Activated naive CD4-positive, alpha-beta T cell treated with anti-CD3 and anti-CD28 coated beads for 36 hours (primary cell): ENCODE measurements at regions not wholly inside any gene's neighbourhood (a gene's known extent, or its start where the extent isn't known, plus 50 kb on each side); places are given as distances from the start of the nearest gene placed in this dataset.

ENCODE experiments used
- CTCF ChIA-PET: fragments of 350-600 bp; sonication (Branson Sonifier 250); formaldehyde crosslinking; loops from one replicate; lab custom pipeline; 2021; ENCODE audit warnings: antibody characterized with exemption; lab: Charles Lee
- DNase-seq: peaks from one replicate; pipeline ENCODE4 v3.0.0-alpha.2; 2020
- H3K27ac Mint-ChIP-seq: one replicate; pipeline ENCODE4 v1.8.0; 2021; ENCODE audit warnings: mild to moderate bottlenecking, mixed read lengths
- H3K27me3 Mint-ChIP-seq: one replicate; pipeline ENCODE4 v1.8.0; 2021; ENCODE audit warnings: low read depth, mixed read lengths
- H3K36me3 Mint-ChIP-seq: one replicate; pipeline ENCODE4 v1.8.0; 2021; ENCODE audit warnings: low read depth, mixed read lengths
- H3K4me1 Mint-ChIP-seq: one replicate; pipeline ENCODE4 v1.8.0; 2021; ENCODE audit warnings: low read depth, mixed read lengths
- H3K4me3 Mint-ChIP-seq: one replicate; pipeline ENCODE4 v1.8.0; 2021; ENCODE audit warnings: mild to moderate bottlenecking, moderate library complexity, mixed read lengths
- H3K9me3 Mint-ChIP-seq: one replicate; pipeline ENCODE4 v1.8.0; 2021; ENCODE audit warnings: mixed read lengths
- intact Hi-C: fragments of 100-400 bp; cut with micrococcal nuclease; formaldehyde crosslinking; loops from one replicate; pipeline ENCODE4 v1.15.1; 2023

GRCh38 chr14:104467236-104467635, 112.3 kb upstream of the C14orf180 start:
- H3K36me3 Mint-ChIP-seq: no peaks in the 10 kb centered on the region
- peaks cover 13% of the 10 kb centered on the region for H3K27me3 Mint-ChIP-seq
- peaks cover under 1% of the 10 kb centered on the region for H3K4me1 Mint-ChIP-seq
- DNase-seq: no peak
- no peaks in the 10 kb centered on the region for H3K9me3 Mint-ChIP-seq
- no peak overlapping the region for H3K27ac Mint-ChIP-seq
- H3K4me3 Mint-ChIP-seq: no peak overlapping the region
- CTCF ChIA-PET: no interaction called here
- intact Hi-C loops: loop anchor here (10.0 kb wide), 1 partner anchor 332 kb away; the partner anchor contains the start of gene KIF26A

- Mint-ChIP-seq H3K4me1 (no peaks in the 10 kb centered on the region), H3K4me3 (no peak overlapping the region), H3K27ac (no peak overlapping the region), H3K36me3 (no peaks in the 10 kb centered on the region), H3K27me3 (peaks cover 13% of the 10 kb centered on the region), H3K9me3 (no peaks in the 10 kb centered on the region)
- no peak for DNase-seq
- CTCF ChIA-PET: no interaction called here
- intact Hi-C loops: loop anchor here (10.0 kb wide), 1 partner anchor 333 kb away; the partner anchor contains the start of gene KIF26A
Observed at GRCh38 chr14:104467641-104468040, 111.9 kb upstream of the C14orf180 start.

- intact Hi-C loops: loop anchor here (10.0 kb wide), 1 partner anchor 335 kb away; the partner anchor contains the start of gene KIF26A
- Mint-ChIP-seq H3K4me1 (no peaks in the 10 kb centered on the region), H3K9me3 (no peaks in the 10 kb centered on the region), H3K4me3 (no peak overlapping the region), H3K27ac (no peak overlapping the region), H3K36me3 (no peaks in the 10 kb centered on the region), H3K27me3 (no peaks in the 10 kb centered on the region)
- CTCF ChIA-PET: no interaction called here
- DNase-seq: no peak
Observed at GRCh38 chr14:104469591-104469990, 110.0 kb upstream of the C14orf180 start.

- intact Hi-C loops: no loop called here
- Mint-ChIP-seq H3K9me3 (no peaks in the 10 kb centered on the region), H3K36me3 (no peaks in the 10 kb centered on the region), H3K27ac (no peak overlapping the region), H3K4me3 (no peak overlapping the region), H3K4me1 (no peaks in the 10 kb centered on the region), H3K27me3 (no peaks in the 10 kb centered on the region)
- CTCF ChIA-PET: no interaction called here
- DNase-seq: no peak
Observed at GRCh38 chr14:104470588-104470987, 109.0 kb upstream of the C14orf180 start.

- intact Hi-C loops: no loop called here
- Mint-ChIP-seq H3K9me3 (no peaks in the 10 kb centered on the region), H3K27me3 (no peaks in the 10 kb centered on the region), H3K27ac (no peak overlapping the region), H3K36me3 (no peaks in the 10 kb centered on the region), H3K4me3 (no peak overlapping the region), H3K4me1 (no peaks in the 10 kb centered on the region)
- CTCF ChIA-PET: no interaction called here
- DNase-seq: no peak
Observed at GRCh38 chr14:104471114-104471513, 108.5 kb upstream of the C14orf180 start.

- DNase-seq: no peak
- intact Hi-C loops: no loop called here
- Mint-ChIP-seq H3K36me3 (no peaks in the 10 kb centered on the region), H3K4me1 (no peaks in the 10 kb centered on the region), H3K27me3 (no peaks in the 10 kb centered on the region), H3K27ac (no peak overlapping the region), H3K4me3 (no peak overlapping the region), H3K9me3 (no peaks in the 10 kb centered on the region)
- CTCF ChIA-PET: no interaction called here
Observed at GRCh38 chr14:104472073-104472472, 107.5 kb upstream of the C14orf180 start.

GRCh38 chr14:104472536-104473243, 106.9 kb upstream of the C14orf180 start:
- H3K4me1 Mint-ChIP-seq: no peaks in the 10 kb centered on the region
- no peak overlapping the region for H3K27ac Mint-ChIP-seq
- H3K4me3 Mint-ChIP-seq: no peak overlapping the region
- CTCF ChIA-PET: no interaction called here
- H3K36me3 Mint-ChIP-seq: no peaks in the 10 kb centered on the region
- DNase-seq: no peak
- H3K9me3 Mint-ChIP-seq: no peaks in the 10 kb centered on the region
- H3K27me3 Mint-ChIP-seq: peaks cover under 1% of the 10 kb centered on the region
- intact Hi-C loops: no loop called here

GRCh38 chr14:104473244-104473565, 106.4 kb upstream of the C14orf180 start:
- intact Hi-C loops: no loop called here

GRCh38 chr14:104473649-104474494, 105.7 kb upstream of the C14orf180 start:
- intact Hi-C loops: no loop called here
- H3K9me3 Mint-ChIP-seq: no peaks in the 10 kb centered on the region
- no peaks in the 10 kb centered on the region for H3K36me3 Mint-ChIP-seq
- H3K27ac Mint-ChIP-seq: no peak overlapping the region
- no peak overlapping the region for H3K4me3 Mint-ChIP-seq
- H3K27me3 Mint-ChIP-seq: peaks cover 3% of the 10 kb centered on the region
- CTCF ChIA-PET: no interaction called here
- no peaks in the 10 kb centered on the region for H3K4me1 Mint-ChIP-seq
- DNase-seq: no peak

More at GRCh38 chr14:104473244-104473565, 106.4 kb upstream of the C14orf180 start:
- Mint-ChIP-seq H3K27me3 (peaks cover 3% of the 10 kb centered on the region), H3K4me3 (no peak overlapping the region), H3K9me3 (no peaks in the 10 kb centered on the region), H3K36me3 (no peaks in the 10 kb centered on the region), H3K27ac (no peak overlapping the region), H3K4me1 (no peaks in the 10 kb centered on the region)
- no peak for DNase-seq
- CTCF ChIA-PET: no interaction called here

- Mint-ChIP-seq H3K36me3 (no peaks in the 10 kb centered on the region), H3K4me1 (no peaks in the 10 kb centered on the region), H3K9me3 (no peaks in the 10 kb centered on the region), H3K27me3 (peaks cover 3% of the 10 kb centered on the region), H3K4me3 (no peak overlapping the region), H3K27ac (no peak overlapping the region)
- CTCF ChIA-PET: no interaction called here
- intact Hi-C loops: no loop called here
- no peak for DNase-seq
Observed at GRCh38 chr14:104474495-104475213, 104.9 kb upstream of the C14orf180 start.

- Mint-ChIP-seq H3K4me3 (no peak overlapping the region), H3K4me1 (no peaks in the 10 kb centered on the region), H3K9me3 (no peaks in the 10 kb centered on the region), H3K27ac (no peak overlapping the region), H3K36me3 (no peaks in the 10 kb centered on the region), H3K27me3 (peaks cover 3% of the 10 kb centered on the region)
- intact Hi-C loops: no loop called here
- DNase-seq: no peak
- CTCF ChIA-PET: no interaction called here
Observed at GRCh38 chr14:104475256-104475655, 104.3 kb upstream of the C14orf180 start.

GRCh38 chr14:104475802-104476201, 103.8 kb upstream of the C14orf180 start:
- Mint-ChIP-seq H3K4me1 (no peaks in the 10 kb centered on the region), H3K36me3 (no peaks in the 10 kb centered on the region), H3K27me3 (peaks cover 3% of the 10 kb centered on the region), H3K4me3 (no peak overlapping the region), H3K9me3 (no peaks in the 10 kb centered on the region), H3K27ac (no peak overlapping the region)
- CTCF ChIA-PET: no interaction called here
- intact Hi-C loops: no loop called here
- DNase-seq: no peak
